ENCODE measurements at regions not wholly inside any gene's neighbourhood (a gene's known extent, or its start where the extent isn't known, plus 50 kb on each side); places are given as distances from the start of the nearest gene placed in this dataset.

DNA sequence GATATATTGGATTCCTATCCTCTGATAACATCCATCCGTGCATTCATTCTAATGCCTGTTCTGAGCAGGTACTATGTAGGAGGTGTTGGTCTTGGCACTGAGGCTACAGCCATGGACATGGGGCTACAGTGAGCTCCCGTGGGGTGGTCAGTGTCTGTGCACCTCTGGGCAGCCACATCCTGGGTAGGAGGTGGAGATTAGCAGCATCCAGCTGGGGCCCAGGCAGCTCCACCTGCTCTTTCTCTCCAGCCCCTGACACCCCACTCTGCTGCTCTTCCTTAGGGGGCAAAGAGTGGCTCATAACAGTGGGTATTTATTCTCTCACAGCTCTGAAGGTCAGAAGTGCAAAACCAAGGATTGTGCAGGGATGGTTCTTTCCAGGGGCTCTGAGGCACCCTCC, 292.0 kb upstream of the SFSWAP start:
- TF ChIP-seq, protein P1, sequence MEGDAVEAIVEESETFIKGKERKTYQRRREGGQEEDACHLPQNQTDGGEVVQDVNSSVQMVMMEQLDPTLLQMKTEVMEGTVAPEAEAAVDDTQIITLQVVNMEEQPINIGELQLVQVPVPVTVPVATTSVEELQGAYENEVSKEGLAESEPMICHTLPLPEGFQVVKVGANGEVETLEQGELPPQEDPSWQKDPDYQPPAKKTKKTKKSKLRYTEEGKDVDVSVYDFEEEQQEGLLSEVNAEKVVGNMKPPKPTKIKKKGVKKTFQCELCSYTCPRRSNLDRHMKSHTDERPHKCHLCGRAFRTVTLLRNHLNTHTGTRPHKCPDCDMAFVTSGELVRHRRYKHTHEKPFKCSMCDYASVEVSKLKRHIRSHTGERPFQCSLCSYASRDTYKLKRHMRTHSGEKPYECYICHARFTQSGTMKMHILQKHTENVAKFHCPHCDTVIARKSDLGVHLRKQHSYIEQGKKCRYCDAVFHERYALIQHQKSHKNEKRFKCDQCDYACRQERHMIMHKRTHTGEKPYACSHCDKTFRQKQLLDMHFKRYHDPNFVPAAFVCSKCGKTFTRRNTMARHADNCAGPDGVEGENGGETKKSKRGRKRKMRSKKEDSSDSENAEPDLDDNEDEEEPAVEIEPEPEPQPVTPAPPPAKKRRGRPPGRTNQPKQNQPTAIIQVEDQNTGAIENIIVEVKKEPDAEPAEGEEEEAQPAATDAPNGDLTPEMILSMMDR (IDR thresholded peaks at IDR 0.05): no peak
- TF ChIP-seq POLR2A (IDR thresholded peaks at IDR 0.05): no peak

All from uterus (tissue), 2 donors.